Duodenal mucosa (tissue), 2 donors: ENCODE measurements at regions not wholly inside any gene's neighbourhood (a gene's known extent, or its start where the extent isn't known, plus 50 kb on each side); places are given as distances from the start of the nearest gene placed in this dataset.
"Not testable (repeated sequence)": the region's sequence is repeated elsewhere in the genome, so short reads cannot be mapped to it uniquely, and the experiment has no call there.

Experiments used
- H3K27ac ChIP-seq: one replicate; pipeline ENCODE4 v1.7.0; 2013; ENCODE audit warnings: low read depth, low read length
- H3K27me3 ChIP-seq, 2 donors: one replicate each; pipeline ENCODE4 v1.7.0; 2013; ENCODE audit warnings: low read length in 2 of 2, control low read depth in 1 of 2; ENCODE audit not compliant: insufficient read depth in 2 of 2, control insufficient read depth in 1 of 2
- H3K36me3 ChIP-seq, 2 donors: one replicate each; pipeline ENCODE4 v1.7.0; 2013; ENCODE audit warnings: low read length in 2 of 2, control low read depth in 1 of 2; ENCODE audit not compliant: insufficient read depth in 2 of 2, control insufficient read depth in 1 of 2
- H3K4me1 ChIP-seq, 2 donors: one replicate each; pipeline ENCODE4 v1.7.0; 2013; ENCODE audit warnings: low read length in 2 of 2, control low read depth in 1 of 2; ENCODE audit not compliant: insufficient read depth in 2 of 2, control insufficient read depth in 1 of 2
- H3K4me3 ChIP-seq, 2 donors: one replicate each; pipeline ENCODE4 v1.7.0; 2013; ENCODE audit warnings: low read length in 2 of 2, low read depth in 1 of 2
- H3K9ac ChIP-seq, 2 donors: one replicate each; pipeline ENCODE4 v1.7.0; 2013; ENCODE audit warnings: low read length in 2 of 2, low read depth in 1 of 2
- H3K9me3 ChIP-seq, 2 donors: one replicate each; pipeline ENCODE4 v1.7.0; 2013; ENCODE audit warnings: low read length in 2 of 2, control low read depth in 1 of 2; ENCODE audit not compliant: control insufficient read depth in 1 of 2

- H3K36me3 ChIP-seq: no peaks in the 10 kb centered on the region
- H3K27me3 ChIP-seq: no peaks in the 10 kb centered on the region
- H3K9me3 ChIP-seq: no peaks in the 10 kb centered on the region
These were observed 124.0 kb upstream of the PPP1R26 start for GRCh38 chr9:135355521-135356011.

GRCh38 chr9:135356021-135356420 is 123.6 kb upstream of the PPP1R26 start:
- Histone ChIP-seq H3K36me3 (no peaks in the 10 kb centered on the region), H3K27ac (no peak overlapping the region), H3K9me3 (no peaks in the 10 kb centered on the region), H3K4me3 (no peak overlapping the region), H3K4me1 (no peaks in the 10 kb centered on the region), H3K9ac (no peak overlapping the region), H3K27me3 (no peaks in the 10 kb centered on the region)

More at GRCh38 chr9:135355521-135356011, 124.0 kb upstream of the PPP1R26 start:
- no peak overlapping the region for H3K9ac ChIP-seq
- H3K4me1 ChIP-seq: no peaks in the 10 kb centered on the region
- H3K27ac ChIP-seq: no peak overlapping the region
- no peak overlapping the region for H3K4me3 ChIP-seq

GRCh38 chr9:135356796-135357195 is 122.8 kb upstream of the PPP1R26 start:
- H3K9ac ChIP-seq: no peak overlapping the region
- H3K27me3 ChIP-seq: no peaks in the 10 kb centered on the region
- H3K9me3 ChIP-seq: no peaks in the 10 kb centered on the region
- H3K4me3 ChIP-seq: no peak overlapping the region
- H3K4me1 ChIP-seq: no peaks in the 10 kb centered on the region
- H3K27ac ChIP-seq: no peak overlapping the region
- H3K36me3 ChIP-seq: no peaks in the 10 kb centered on the region

GRCh38 chr9:135357863-135358551 is 121.6 kb upstream of the PPP1R26 start:
- Histone ChIP-seq H3K27ac (no peak overlapping the region), H3K27me3 (no peaks in the 10 kb centered on the region), H3K4me3 (no peak overlapping the region), H3K9me3 (no peaks in the 10 kb centered on the region), H3K36me3 (no peaks in the 10 kb centered on the region), H3K4me1 (no peaks in the 10 kb centered on the region), H3K9ac (no peak overlapping the region)

GRCh38 chr9:135358552-135358940 is 121.0 kb upstream of the PPP1R26 start:
- H3K36me3 ChIP-seq: no peaks in the 10 kb centered on the region
- no peak overlapping the region for H3K4me3 ChIP-seq
- H3K27me3 ChIP-seq: no peaks in the 10 kb centered on the region
- no peaks in the 10 kb centered on the region for H3K4me1 ChIP-seq
- H3K9me3 ChIP-seq: no peaks in the 10 kb centered on the region
- no peak overlapping the region for H3K27ac ChIP-seq
- no peak overlapping the region for H3K9ac ChIP-seq

- Histone ChIP-seq H3K36me3 (no peaks in the 10 kb centered on the region), H3K9me3 (no peaks in the 10 kb centered on the region), H3K27me3 (no peaks in the 10 kb centered on the region), H3K27ac (no peak overlapping the region), H3K4me3 (no peak overlapping the region), H3K4me1 (no peaks in the 10 kb centered on the region), H3K9ac (no peak overlapping the region)
These were observed 119.8 kb upstream of the PPP1R26 start for GRCh38 chr9:135359764-135360163.

GRCh38 chr9:135360617-135361016 is 119.0 kb upstream of the PPP1R26 start:
- H3K4me3 ChIP-seq: no peak overlapping the region
- H3K9ac ChIP-seq: no peak overlapping the region
- H3K9me3 ChIP-seq: no peaks in the 10 kb centered on the region
- no peaks in the 10 kb centered on the region for H3K4me1 ChIP-seq
- H3K36me3 ChIP-seq: no peaks in the 10 kb centered on the region
- no peaks in the 10 kb centered on the region for H3K27me3 ChIP-seq
- no peak overlapping the region for H3K27ac ChIP-seq

GRCh38 chr9:135361668-135362067 is 117.9 kb upstream of the PPP1R26 start:
- H3K36me3 ChIP-seq, H3K4me3 ChIP-seq, H3K9ac ChIP-seq, H3K9me3 ChIP-seq, H3K4me1 ChIP-seq, H3K27ac ChIP-seq, H3K27me3 ChIP-seq: not testable (repeated sequence)

GRCh38 chr9:135363596-135363995 is 116.0 kb upstream of the PPP1R26 start:
- Histone ChIP-seq H3K4me1 (no peaks in the 10 kb centered on the region), H3K9me3 (no peaks in the 10 kb centered on the region), H3K4me3 (no peak overlapping the region), H3K27ac (no peak overlapping the region), H3K36me3 (no peaks in the 10 kb centered on the region), H3K27me3 (no peaks in the 10 kb centered on the region), H3K9ac (no peak overlapping the region)

GRCh38 chr9:135365013-135365768 is 114.4 kb upstream of the PPP1R26 start:
- no peaks in the 10 kb centered on the region for H3K4me1 ChIP-seq
- no peaks in the 10 kb centered on the region for H3K9me3 ChIP-seq
- H3K9ac ChIP-seq: no peak overlapping the region
- H3K27ac ChIP-seq: no peak overlapping the region
- H3K4me3 ChIP-seq: no peak overlapping the region
- H3K27me3 ChIP-seq: no peaks in the 10 kb centered on the region
- no peaks in the 10 kb centered on the region for H3K36me3 ChIP-seq
